ENCODE measurements at regions not wholly inside any gene's neighbourhood (a gene's known extent, or its start where the extent isn't known, plus 50 kb on each side); places are given as distances from the start of the nearest gene placed in this dataset.
A peak's percentile ranks its signal among the peaks of the same experiment; 100 is the strongest.

GRCh38 chrX:10095246-10095645, 61.5 kb upstream of the CLCN4 start:
- H3K4me1 ChIP-seq (replicated peaks in 1 of 2), result peaks cover 0 to 16% of the 10 kb centered on the region in 2 donors
- WGBS, 4 donors, result 84 to 96% (median 90%) methylated on average over 9 of the region's 9 CpGs
- TF ChIP-seq CTCF (IDR thresholded peaks at IDR 0.05) (no peak), POLR2A (IDR thresholded peaks at IDR 0.05) (no peak)

GRCh38 chrX:10095698-10096432, 60.9 kb upstream of the CLCN4 start:
- Histone ChIP-seq H3K4me3 (no peak overlapping the region), H3K27me3 (no peaks in the 10 kb centered on the region), H3K27ac (no peak overlapping the region), H3K4me1 (replicated peaks in 1 of 2) (peaks cover 0 to 16% of the 10 kb centered on the region in 2 donors), H3K36me3 (replicated peaks in 1 of 2) (no peaks in the 10 kb centered on the region), H3K9me3 (replicated peaks in 1 of 3) (no peaks in the 10 kb centered on the region)
- intact Hi-C loops (cut with DNase I), result no loop called here
- DNase-seq, result no peak
- 86 to 97% (median 89%) methylated on average over 2 to 5 of the region's 5 CpGs for WGBS, 4 donors
- no peak for TF ChIP-seq CTCF (IDR thresholded peaks at IDR 0.05)
- no peak for TF ChIP-seq POLR2A (IDR thresholded peaks at IDR 0.05)

More at GRCh38 chrX:10095246-10095645, 61.5 kb upstream of the CLCN4 start:
- no peaks in the 10 kb centered on the region for H3K36me3 ChIP-seq (replicated peaks in 1 of 2)
- no peak overlapping the region for H3K27ac ChIP-seq
- intact Hi-C loops (cut with DNase I), result no loop called here
- H3K27me3 ChIP-seq, result no peaks in the 10 kb centered on the region
- DNase-seq, result no peak
- no peak overlapping the region for H3K4me3 ChIP-seq
- H3K9me3 ChIP-seq (replicated peaks in 1 of 3), result no peaks in the 10 kb centered on the region

GRCh38 chrX:10098270-10098713, 58.5 kb upstream of the CLCN4 start:
- 32 to 63% (median 56%) methylated on average over 10 of the region's 10 CpGs for WGBS, 4 donors
- intact Hi-C loops (cut with DNase I), result no loop called here
- H3K4me3 ChIP-seq, result peak overlapping the region in 2 of 4 donors; percentile 5 to 28
- no peaks in the 10 kb centered on the region for H3K36me3 ChIP-seq (replicated peaks in 1 of 2)
- no peaks in the 10 kb centered on the region for H3K27me3 ChIP-seq
- no peak for TF ChIP-seq CTCF (IDR thresholded peaks at IDR 0.05)
- TF ChIP-seq POLR2A (IDR thresholded peaks at IDR 0.05), result peak in 1 of 2 donors; percentile 13
- H3K4me1 ChIP-seq (replicated peaks in 1 of 2), result peaks cover 0 to 16% of the 10 kb centered on the region in 2 donors
- DNase-seq, result peak in 2 of 7 donors; percentile 18 to 35
- H3K9me3 ChIP-seq (replicated peaks in 1 of 3), result no peaks in the 10 kb centered on the region
- peak overlapping the region in 4 of 5 donors; percentile 27 to 78 (median 64) for H3K27ac ChIP-seq

- peak overlapping the region in 4 of 5 donors; percentile 27 to 78 (median 64) for H3K27ac ChIP-seq
- no peaks in the 10 kb centered on the region for H3K9me3 ChIP-seq (replicated peaks in 1 of 3)
- H3K4me1 ChIP-seq (replicated peaks in 1 of 2), result peaks cover 0 to 16% of the 10 kb centered on the region in 2 donors
- H3K27me3 ChIP-seq, result no peaks in the 10 kb centered on the region
- TF ChIP-seq POLR2A (IDR thresholded peaks at IDR 0.05), result no peak
- TF ChIP-seq CTCF (IDR thresholded peaks at IDR 0.05), result no peak
- H3K4me3 ChIP-seq, result no peak overlapping the region
- 19 to 40% (median 27%) methylated on average over 4 to 5 of the region's 5 CpGs for WGBS, 4 donors
- intact Hi-C loops (cut with DNase I), result no loop called here
- no peak for DNase-seq
- H3K36me3 ChIP-seq (replicated peaks in 1 of 2), result no peaks in the 10 kb centered on the region
Measured at GRCh38 chrX:10099411-10099810, 57.4 kb upstream of the CLCN4 start.
